WTC11 (cell line): ENCODE measurements at regions not wholly inside any gene's neighbourhood (a gene's known extent, or its start where the extent isn't known, plus 50 kb on each side); places are given as distances from the start of the nearest gene placed in this dataset.

Source experiments
- ATAC-seq: fragments of 200-7000 bp; cut with Tn5 transposase; 2 replicates; pipeline ENCODE4 v1.10.0; 2021; ENCODE audit warnings: mild to moderate bottlenecking, moderate library complexity
- CTCF ChIA-PET: fragments of 300-600 bp; sonication (Branson Sonifier 250); formaldehyde crosslinking; loops from one replicate; lab custom pipeline; 2021; ENCODE audit warnings: antibody characterized with exemption; lab: Charles Lee
- POLR2A ChIA-PET: fragments of 350-600 bp; sonication (Branson Sonifier 250); formaldehyde crosslinking; loops from one replicate; lab custom pipeline; 2021; ENCODE audit warnings: antibody characterized with exemption; lab: Charles Lee
- DNase-seq: peaks from one replicate; pipeline ENCODE4 v3.0.0; 2021; ENCODE audit warnings: low spot score
- H3K27ac Mint-ChIP-seq: 2 replicates; pipeline ENCODE4 v1.8.0; 2021; ENCODE audit warnings: mixed read lengths
- H3K27me3 Mint-ChIP-seq: 2 replicates; pipeline ENCODE4 v1.8.0; 2021; ENCODE audit warnings: low read depth, mild to moderate bottlenecking, moderate library complexity, mixed read lengths
- H3K36me3 Mint-ChIP-seq: 2 replicates; pipeline ENCODE4 v1.8.0; 2021; ENCODE audit warnings: mixed read lengths
- H3K4me1 Mint-ChIP-seq: 2 replicates; pipeline ENCODE4 v1.8.0; 2022; ENCODE audit warnings: mixed read lengths
- H3K4me3 Mint-ChIP-seq: 2 replicates; pipeline ENCODE4 v1.8.0; 2021; ENCODE audit warnings: mild to moderate bottlenecking, moderate library complexity, mixed read lengths
- H3K9me3 Mint-ChIP-seq: 2 replicates; pipeline ENCODE4 v1.8.0; 2021; ENCODE audit warnings: mixed read lengths
- ARID4B ChIP-seq: sonication (generic); formaldehyde crosslinking; IDR thresholded peaks from 2 replicates; pipeline ENCODE4 v1.8.0; 2023; ENCODE audit warnings: missing genetic modification reagents, mild to moderate bottlenecking, borderline replicate concordance
- ATF2 ChIP-seq: sonication (generic); formaldehyde crosslinking; IDR thresholded peaks from 2 replicates; pipeline ENCODE4 v1.8.1; 2022; ENCODE audit warnings: low read depth, missing genetic modification reagents, borderline replicate concordance
- CREM ChIP-seq: sonication (generic); formaldehyde crosslinking; IDR thresholded peaks from 2 replicates; pipeline ENCODE4 v1.8.1; 2022; ENCODE audit warnings: mild to moderate bottlenecking, missing genetic modification reagents, moderate library complexity
- CTCF ChIP-seq: fragments of 200-600 bp; IDR thresholded peaks from 2 replicates; pipeline ENCODE4 v1.8.0; 2022; ENCODE audit warnings: antibody characterized with exemption
- ETV6 ChIP-seq: sonication (generic); formaldehyde crosslinking; IDR thresholded peaks from 2 replicates; pipeline ENCODE4 v1.8.1; 2022; ENCODE audit warnings: mild to moderate bottlenecking, missing genetic modification reagents
- GABPB1 ChIP-seq: sonication (generic); formaldehyde crosslinking; IDR thresholded peaks from 2 replicates; pipeline ENCODE4 v1.8.1; 2023; ENCODE audit warnings: mild to moderate bottlenecking, missing genetic modification reagents
- IRF1 ChIP-seq: sonication (generic); formaldehyde crosslinking; IDR thresholded peaks from 2 replicates; pipeline ENCODE4 v1.8.0; 2023; ENCODE audit warnings: missing genetic modification reagents
- JUN ChIP-seq: sonication (generic); formaldehyde crosslinking; IDR thresholded peaks from 2 replicates; pipeline ENCODE4 v1.8.0; 2023; ENCODE audit warnings: mild to moderate bottlenecking, missing genetic modification reagents
- KAT7 ChIP-seq: sonication (generic); formaldehyde crosslinking; IDR thresholded peaks from 2 replicates; pipeline ENCODE4 v1.8.1; 2023; ENCODE audit warnings: missing genetic modification reagents, mild to moderate bottlenecking, borderline replicate concordance
- MXD4 ChIP-seq: fragments of 250-450 bp; sonication (Bioruptor Pico); IDR thresholded peaks from 2 replicates; pipeline ENCODE4 v1.8.0; 2021; ENCODE audit warnings: mild to moderate bottlenecking, moderate library complexity, borderline replicate concordance
- MYBL2 ChIP-seq: sonication (generic); formaldehyde crosslinking; IDR thresholded peaks from 2 replicates; pipeline ENCODE4 v1.8.1; 2023; ENCODE audit warnings: mild to moderate bottlenecking, moderate library complexity, missing genetic modification reagents
- NFE2L1 ChIP-seq: sonication (generic); formaldehyde crosslinking; IDR thresholded peaks from 2 replicates; pipeline ENCODE4 v1.8.1; 2023; ENCODE audit warnings: missing genetic modification reagents
- NFYB ChIP-seq: sonication (generic); formaldehyde crosslinking; conservative IDR thresholded peaks from 2 replicates; pipeline ENCODE4 v1.8.0; 2022; ENCODE audit warnings: low read depth, missing genetic modification reagents
- NR1H2 ChIP-seq: sonication (generic); formaldehyde crosslinking; IDR thresholded peaks from 2 replicates; pipeline ENCODE4 v1.9.0; 2021; ENCODE audit warnings: mild to moderate bottlenecking, moderate library complexity, missing genetic modification reagents
- SP1 ChIP-seq: sonication (generic); formaldehyde crosslinking; conservative IDR thresholded peaks from 2 replicates; pipeline ENCODE4 v1.8.1; 2022; ENCODE audit warnings: missing genetic modification reagents
- TEAD1 ChIP-seq: sonication (generic); formaldehyde crosslinking; IDR thresholded peaks from 2 replicates; pipeline ENCODE4 v1.8.0; 2022; ENCODE audit warnings: mild to moderate bottlenecking, missing genetic modification reagents
- TEAD4 ChIP-seq: sonication (generic); formaldehyde crosslinking; IDR thresholded peaks from 2 replicates; pipeline ENCODE4 v1.8.0; 2022; ENCODE audit warnings: mild to moderate bottlenecking, missing genetic modification reagents
- ZNF219 ChIP-seq: sonication (generic); formaldehyde crosslinking; IDR thresholded peaks from 2 replicates; pipeline ENCODE4 v1.8.0; 2023; ENCODE audit warnings: missing genetic modification reagents, mild to moderate bottlenecking, borderline replicate concordance
- ZNF232 ChIP-seq: sonication (generic); formaldehyde crosslinking; IDR thresholded peaks from 2 replicates; pipeline ENCODE4 v1.8.0; 2022; ENCODE audit warnings: mild to moderate bottlenecking, missing genetic modification reagents
- ZNF263 ChIP-seq: sonication (generic); formaldehyde crosslinking; IDR thresholded peaks from 2 replicates; pipeline ENCODE4 v1.8.1; 2022; ENCODE audit warnings: low read depth, mild to moderate bottlenecking, moderate library complexity, missing genetic modification reagents
- ZNF396 ChIP-seq: fragments of 250-450 bp; sonication (Bioruptor Pico); IDR thresholded peaks from 2 replicates; pipeline ENCODE4 v1.8.0; 2021; ENCODE audit warnings: mild to moderate bottlenecking, moderate library complexity, borderline replicate concordance
- ZNF512 ChIP-seq: sonication (generic); formaldehyde crosslinking; IDR thresholded peaks from 2 replicates; pipeline ENCODE4 v1.8.1; 2022; ENCODE audit warnings: missing genetic modification reagents, borderline replicate concordance

GRCh38 chr1:81314513-81315233, 486.1 kb upstream of the ADGRL2 start:
- Mint-ChIP-seq H3K4me3 (no peak overlapping the region), H3K9me3 (no peaks in the 10 kb centered on the region), H3K27ac (peak overlapping the region; percentile 34; the same call in 1 of the 2 replicates), H3K4me1 (peaks cover 68% of the 10 kb centered on the region), H3K36me3 (no peaks in the 10 kb centered on the region), H3K27me3 (peaks cover 9% of the 10 kb centered on the region)
- ATAC-seq (no peak), DNase-seq (no peak)
- TF ChIP-seq ARID4B (CRISPR knock-in tag), result no peak
- no peak for TF ChIP-seq CREM (CRISPR knock-in tag)
- TF ChIP-seq JUN (CRISPR knock-in tag), result no peak
- no peak for TF ChIP-seq GABPB1 (CRISPR knock-in tag)
- TF ChIP-seq ZNF263 (CRISPR knock-in tag), result no peak
- TF ChIP-seq ZNF219 (CRISPR knock-in tag), result no peak
- TF ChIP-seq SP1, result no peak
- no peak for TF ChIP-seq MYBL2 (CRISPR knock-in tag)
- no peak for TF ChIP-seq TEAD4 (CRISPR knock-in tag)
- no peak for TF ChIP-seq CTCF
- no peak for TF ChIP-seq KAT7 (CRISPR knock-in tag)
- TF ChIP-seq NR1H2 (CRISPR knock-in tag), result no peak
- TF ChIP-seq ZNF396 (CRISPR knock-in tag), result no peak
- no peak for TF ChIP-seq NFE2L1 (CRISPR knock-in tag)
- no peak for TF ChIP-seq ETV6 (CRISPR knock-in tag)
- TF ChIP-seq ZNF232 (CRISPR knock-in tag), result no peak
- CTCF ChIA-PET, result no interaction called here
- POLR2A ChIA-PET, result no interaction called here

- Mint-ChIP-seq H3K9me3 (no peaks in the 10 kb centered on the region), H3K27ac (peak overlapping the region; percentile 94; the same call in 1 of the 2 replicates), H3K27me3 (peaks cover 9% of the 10 kb centered on the region), H3K4me3 (peak overlapping the region; percentile 64), H3K36me3 (no peaks in the 10 kb centered on the region), H3K4me1 (peaks cover 82% of the 10 kb centered on the region)
- TF ChIP-seq TEAD1 (CRISPR knock-in tag) (no peak), TEAD4 (CRISPR knock-in tag) (no peak), ATF2 (CRISPR knock-in tag) (no peak), ZNF512 (no peak), IRF1 (CRISPR knock-in tag) (no peak), NFYB (CRISPR knock-in tag) (no peak), MXD4 (CRISPR knock-in tag) (no peak)
- DNase-seq, result no peak
- peak; percentile 35 for ATAC-seq
- POLR2A ChIA-PET, result no interaction called here
- CTCF ChIA-PET, result no interaction called here
Observed at GRCh38 chr1:81313289-81313688, 487.4 kb upstream of the ADGRL2 start.
